ENCODE measurements at regions not wholly inside any gene's neighbourhood (a gene's known extent, or its start where the extent isn't known, plus 50 kb on each side); places are given as distances from the start of the nearest gene placed in this dataset.

GRCh38 chr6:147909640-147910039, 401.1 kb downstream of the SAMD5 start:
- TF ChIP-seq, protein P1, sequence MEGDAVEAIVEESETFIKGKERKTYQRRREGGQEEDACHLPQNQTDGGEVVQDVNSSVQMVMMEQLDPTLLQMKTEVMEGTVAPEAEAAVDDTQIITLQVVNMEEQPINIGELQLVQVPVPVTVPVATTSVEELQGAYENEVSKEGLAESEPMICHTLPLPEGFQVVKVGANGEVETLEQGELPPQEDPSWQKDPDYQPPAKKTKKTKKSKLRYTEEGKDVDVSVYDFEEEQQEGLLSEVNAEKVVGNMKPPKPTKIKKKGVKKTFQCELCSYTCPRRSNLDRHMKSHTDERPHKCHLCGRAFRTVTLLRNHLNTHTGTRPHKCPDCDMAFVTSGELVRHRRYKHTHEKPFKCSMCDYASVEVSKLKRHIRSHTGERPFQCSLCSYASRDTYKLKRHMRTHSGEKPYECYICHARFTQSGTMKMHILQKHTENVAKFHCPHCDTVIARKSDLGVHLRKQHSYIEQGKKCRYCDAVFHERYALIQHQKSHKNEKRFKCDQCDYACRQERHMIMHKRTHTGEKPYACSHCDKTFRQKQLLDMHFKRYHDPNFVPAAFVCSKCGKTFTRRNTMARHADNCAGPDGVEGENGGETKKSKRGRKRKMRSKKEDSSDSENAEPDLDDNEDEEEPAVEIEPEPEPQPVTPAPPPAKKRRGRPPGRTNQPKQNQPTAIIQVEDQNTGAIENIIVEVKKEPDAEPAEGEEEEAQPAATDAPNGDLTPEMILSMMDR (IDR thresholded peaks at IDR 0.05; ENCODE audit: insufficient read depth, low read depth, low read length): no peak
- no peak overlapping the region for H3K4me3 ChIP-seq (ENCODE audit: low read depth, low read length)
- DNase-seq (ENCODE audit: low read depth): no peak

- H3K4me3 ChIP-seq (ENCODE audit: low read depth, low read length): no peak overlapping the region
- DNase-seq (ENCODE audit: low read depth): no peak
- TF ChIP-seq, protein P1 (IDR thresholded peaks at IDR 0.05; ENCODE audit: insufficient read depth, low read depth, low read length): no peak
Observed at GRCh38 chr6:147910281-147910680, 401.8 kb downstream of the SAMD5 start.

DNA sequence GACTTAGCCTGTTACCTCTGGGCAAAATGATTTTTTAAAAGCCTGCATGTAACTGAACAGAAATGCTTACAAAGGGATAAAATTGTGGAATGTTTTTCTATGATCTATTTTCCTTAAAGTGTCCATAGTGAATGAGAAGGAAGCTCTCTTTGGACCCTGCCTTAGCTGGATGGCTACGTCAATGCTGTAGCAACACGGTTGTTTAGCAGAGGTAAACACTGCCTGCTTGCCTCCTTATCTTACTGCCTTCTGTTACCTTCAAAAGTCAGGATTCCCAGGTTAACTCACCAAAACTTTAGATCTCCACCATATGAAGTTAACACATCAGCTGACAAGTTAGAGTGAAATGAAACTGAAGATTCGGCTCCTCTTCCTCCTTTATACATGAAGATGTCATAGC, 402.6 kb downstream of the SAMD5 start:
- no peak overlapping the region for H3K4me3 ChIP-seq (ENCODE audit: low read depth, low read length)
- TF ChIP-seq, protein P1 (IDR thresholded peaks at IDR 0.05; ENCODE audit: insufficient read depth, low read depth, low read length): no peak
- no peak for DNase-seq (ENCODE audit: low read depth)

GRCh38 chr6:147911686-147912085, 403.2 kb downstream of the SAMD5 start:
- no peak for DNase-seq (ENCODE audit: low read depth)
- no peak overlapping the region for H3K4me3 ChIP-seq (ENCODE audit: low read depth, low read length)
- TF ChIP-seq, protein P1 (IDR thresholded peaks at IDR 0.05; ENCODE audit: insufficient read depth, low read depth, low read length): no peak

- no peak overlapping the region for H3K4me3 ChIP-seq (ENCODE audit: low read depth, low read length)
- TF ChIP-seq, protein P1 (IDR thresholded peaks at IDR 0.05; ENCODE audit: insufficient read depth, low read depth, low read length): no peak
- no peak for DNase-seq (ENCODE audit: low read depth)
Observed at GRCh38 chr6:147922799-147923198, 414.3 kb downstream of the SAMD5 start.

- no peak overlapping the region for H3K4me3 ChIP-seq (ENCODE audit: low read depth, low read length)
- TF ChIP-seq, protein P1 (IDR thresholded peaks at IDR 0.05; ENCODE audit: insufficient read depth, low read depth, low read length): no peak
- DNase-seq (ENCODE audit: low read depth): no peak
Observed at GRCh38 chr6:147924598-147924997, 416.1 kb downstream of the SAMD5 start.

DNA sequence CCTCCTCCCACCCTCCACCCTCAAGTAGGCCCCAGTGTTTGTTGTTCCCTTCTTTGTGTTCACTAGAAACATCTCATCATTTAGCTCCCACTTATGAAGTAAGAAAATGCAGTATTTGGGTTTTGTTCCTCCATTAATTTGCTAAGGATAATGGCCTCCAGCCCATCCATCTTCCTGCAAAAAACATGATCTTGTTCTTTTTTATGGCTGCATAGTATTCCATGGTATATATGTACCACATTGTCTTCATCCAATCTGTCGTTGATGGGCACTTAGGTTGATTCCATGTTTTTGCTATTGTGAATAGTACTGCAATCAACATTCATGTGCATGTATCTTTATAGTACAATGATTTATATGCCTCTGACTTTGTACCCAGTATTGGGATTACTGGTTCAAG, 416.8 kb upstream of the SASH1 start:
- TF ChIP-seq, protein P1 (IDR thresholded peaks at IDR 0.05; ENCODE audit: insufficient read depth, low read depth, low read length): no peak
- no peak overlapping the region for H3K4me3 ChIP-seq (ENCODE audit: low read depth, low read length)
- no peak for DNase-seq (ENCODE audit: low read depth)
